NOMO-1 treated with DMSO at 0.1 percent for 48 hours (cell line): ENCODE measurements at regions not wholly inside any gene's neighbourhood (a gene's known extent, or its start where the extent isn't known, plus 50 kb on each side); places are given as distances from the start of the nearest gene placed in this dataset.

ENCODE experiments used
- DNase-seq: peaks from one replicate; lab custom pipeline; 2025; ENCODE audit not compliant: unreplicated experiment; lab: John Stamatoyannopoulos, UW

- DNase-seq = no peak
Observed at GRCh38 chr9:13990994-13991393, 322.9 kb downstream of the NFIB start.

GRCh38 chr9:13990331-13990730 is 323.6 kb downstream of the NFIB start:
- DNase-seq = no peak

GRCh38 chr9:13988944-13989343 is 325.0 kb downstream of the NFIB start:
- DNase-seq = no peak

- DNase-seq = no peak
Observed at GRCh38 chr9:13983607-13984006, 330.3 kb downstream of the NFIB start.

- no peak for DNase-seq
Observed at GRCh38 chr9:13979941-13980318, 334.0 kb downstream of the NFIB start.

GRCh38 chr9:13975611-13976290 is 338.2 kb downstream of the NFIB start:
- no peak for DNase-seq

- no peak for DNase-seq
Observed at GRCh38 chr9:13974891-13975290, 339.1 kb downstream of the NFIB start.

GRCh38 chr9:13971966-13972655 is 341.8 kb downstream of the NFIB start:
- no peak for DNase-seq

- DNase-seq = no peak
Observed at GRCh38 chr9:13971415-13971814, 342.5 kb downstream of the NFIB start.

- no peak for DNase-seq
Observed at GRCh38 chr9:13970426-13970825, 343.5 kb downstream of the NFIB start.

GRCh38 chr9:13970018-13970417 is 343.9 kb downstream of the NFIB start:
- no peak for DNase-seq

- DNase-seq = no peak
Observed at GRCh38 chr9:13967438-13967837, 346.5 kb downstream of the NFIB start.

- DNase-seq = no peak
Observed at GRCh38 chr9:13967011-13967410, 346.9 kb downstream of the NFIB start.

- no peak for DNase-seq
Observed at GRCh38 chr9:13963005-13963653, 350.8 kb downstream of the NFIB start.

GRCh38 chr9:13962006-13962405 is 351.9 kb downstream of the NFIB start:
- no peak for DNase-seq

- no peak for DNase-seq
Observed at GRCh38 chr9:13960011-13960765, 353.8 kb downstream of the NFIB start.

GRCh38 chr9:13958672-13959071 is 355.3 kb downstream of the NFIB start:
- no peak for DNase-seq

GRCh38 chr9:13957089-13957488 is 356.9 kb downstream of the NFIB start:
- no peak for DNase-seq

- no peak for DNase-seq
Observed at GRCh38 chr9:13956107-13956506, 357.8 kb downstream of the NFIB start.

- DNase-seq = no peak
Observed at GRCh38 chr9:13952906-13953305, 361.0 kb downstream of the NFIB start.

- DNase-seq = no peak
Observed at GRCh38 chr9:13948037-13948436, 365.9 kb downstream of the NFIB start.

- DNase-seq = no peak
Observed at GRCh38 chr9:13943176-13943575, 370.8 kb downstream of the NFIB start.
